ENCODE measurements at regions not wholly inside any gene's neighbourhood (a gene's known extent, or its start where the extent isn't known, plus 50 kb on each side); places are given as distances from the start of the nearest gene placed in this dataset.

DNA sequence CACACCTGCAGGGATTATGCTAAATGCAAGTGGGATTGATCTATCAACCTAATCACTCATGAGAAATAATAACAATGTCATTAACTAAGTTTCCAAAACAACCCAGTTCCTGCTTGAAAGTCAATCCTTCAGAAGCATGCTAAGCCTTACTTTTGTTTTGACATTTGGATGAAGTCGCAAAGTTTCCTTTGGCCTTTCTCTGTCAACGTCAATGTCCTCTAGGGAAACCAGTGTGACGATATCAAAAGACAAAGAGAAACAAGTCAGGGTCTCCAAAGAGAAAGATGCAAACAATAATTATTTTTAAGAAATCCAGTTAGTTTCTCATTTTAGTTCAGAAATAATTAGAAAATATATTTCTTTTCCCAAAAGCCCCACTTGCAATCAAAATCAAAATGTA, 86.7 kb upstream of the SRD5A3 start:
- TF ChIP-seq CTCF (conservative IDR thresholded peaks at IDR 0.05; ENCODE audit: low read depth, low read length) = no peak
- no peak for DNase-seq (ENCODE audit: low read depth)
- no peak overlapping the region for H3K4me3 ChIP-seq (ENCODE audit: low read length)

- no peak overlapping the region for H3K4me3 ChIP-seq (ENCODE audit: low read length)
- TF ChIP-seq CTCF (conservative IDR thresholded peaks at IDR 0.05; ENCODE audit: low read depth, low read length) = no peak
- DNase-seq (ENCODE audit: low read depth) = no peak
Observed at GRCh38 chr4:55269470-55269869, 76.6 kb upstream of the SRD5A3 start.

- no peak for DNase-seq (ENCODE audit: low read depth)
- TF ChIP-seq CTCF (conservative IDR thresholded peaks at IDR 0.05; ENCODE audit: low read depth, low read length) = no peak
- no peak overlapping the region for H3K4me3 ChIP-seq (ENCODE audit: low read length)
Observed at GRCh38 chr4:55269995-55270394, 76.0 kb upstream of the SRD5A3 start.

DNA sequence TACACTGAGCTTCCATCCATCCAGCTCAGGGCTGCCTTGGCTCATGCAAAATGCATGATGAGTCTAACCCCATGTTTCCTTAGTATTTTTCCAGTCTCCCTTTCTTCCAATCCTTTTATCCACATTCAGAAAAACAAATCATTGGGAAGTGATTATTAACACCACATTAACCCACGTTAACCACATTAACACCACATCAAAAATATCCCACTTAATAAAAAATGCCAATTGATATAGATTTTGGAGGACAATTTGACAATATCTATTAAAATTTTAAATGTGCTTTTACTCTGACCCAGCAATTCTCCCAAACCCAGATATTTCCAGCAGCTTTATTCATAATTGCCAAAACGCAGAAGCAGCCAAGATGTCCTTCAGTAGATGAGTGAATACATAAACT, 75.6 kb upstream of the SRD5A3 start:
- H3K4me3 ChIP-seq (ENCODE audit: low read length) = no peak overlapping the region
- no peak for TF ChIP-seq CTCF (conservative IDR thresholded peaks at IDR 0.05; ENCODE audit: low read depth, low read length)

DNA sequence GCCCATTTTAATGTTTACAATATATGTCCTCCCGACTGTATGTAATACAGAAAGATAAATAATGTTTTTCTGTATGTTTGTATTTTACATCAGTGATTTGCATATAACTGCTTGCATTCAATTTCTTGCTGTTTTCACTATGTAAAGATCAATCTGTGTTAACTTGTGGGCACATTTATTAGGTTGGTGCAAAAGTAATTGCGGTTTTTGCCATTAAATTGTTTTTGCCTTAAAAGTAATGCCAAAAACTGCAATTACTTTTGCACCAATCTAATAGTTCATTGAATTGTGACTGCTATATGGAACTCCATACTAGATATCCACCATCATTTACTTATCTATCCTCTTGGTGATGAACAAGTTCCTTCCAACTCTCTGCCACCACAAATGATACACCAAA, 73.9 kb upstream of the SRD5A3 start:
- no peak for TF ChIP-seq CTCF (conservative IDR thresholded peaks at IDR 0.05; ENCODE audit: low read depth, low read length)
- no peak overlapping the region for H3K4me3 ChIP-seq (ENCODE audit: low read length)
- DNase-seq (ENCODE audit: low read depth) = no peak

More for the DNA sequence above, 75.6 kb upstream of the SRD5A3 start:
- DNase-seq (ENCODE audit: low read depth) = no peak

DNA sequence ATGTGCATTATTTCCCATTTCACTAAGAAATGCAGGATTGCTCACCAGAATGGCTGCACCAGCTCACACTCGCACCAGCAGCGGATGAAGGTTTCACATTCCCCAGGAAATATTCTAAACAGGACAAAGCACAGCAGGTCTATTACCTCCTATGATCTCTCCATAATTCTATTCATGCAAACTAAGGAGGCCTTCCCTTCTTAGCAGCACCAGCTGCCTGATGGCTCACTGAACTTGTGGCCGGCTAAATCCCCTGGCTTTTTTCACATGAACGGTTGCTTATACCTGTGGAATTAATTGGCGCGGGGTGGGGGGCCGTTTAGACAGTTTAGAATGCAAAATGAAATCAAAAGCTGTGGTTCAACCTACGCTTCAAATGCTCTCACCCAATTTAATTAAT, 73.5 kb upstream of the SRD5A3 start:
- DNase-seq (ENCODE audit: low read depth) = peak; percentile 68
- no peak overlapping the region for H3K4me3 ChIP-seq (ENCODE audit: low read length)
- TF ChIP-seq CTCF (conservative IDR thresholded peaks at IDR 0.05; ENCODE audit: low read depth, low read length) = no peak

- DNase-seq (ENCODE audit: low read depth) = no peak
Observed at GRCh38 chr4:55277011-55277410, 69.0 kb upstream of the SRD5A3 start.

More at GRCh38 chr4:55277011-55277410, 69.0 kb upstream of the SRD5A3 start:
- no peak for TF ChIP-seq CTCF (conservative IDR thresholded peaks at IDR 0.05; ENCODE audit: low read depth, low read length)
- H3K4me3 ChIP-seq (ENCODE audit: low read length) = no peak overlapping the region

Data from retinal pigment epithelial cell (primary cell).